ENCODE measurements at regions not wholly inside any gene's neighbourhood (a gene's known extent, or its start where the extent isn't known, plus 50 kb on each side); places are given as distances from the start of the nearest gene placed in this dataset.

GRCh38 chr5:74567411-74567995, 73.0 kb downstream of the ENC1 start:
- no peak overlapping the region for H3K4me3 ChIP-seq (ENCODE audit: low read length in 3 of 3)
- H3K27ac ChIP-seq (ENCODE audit: low read depth in 2 of 2, low read length in 2 of 2), result no peak overlapping the region
- no peak overlapping the region for H3K9ac ChIP-seq (ENCODE audit: low read length in 3 of 3)
- no peak for TF ChIP-seq CTCF (IDR thresholded peaks at IDR 0.05; ENCODE audit: borderline replicate concordance, extremely low read depth, insufficient read depth)
- no peaks in the 10 kb centered on the region for H3K27me3 ChIP-seq (ENCODE audit: control insufficient read depth, insufficient read depth, low read length)
- intact Hi-C loops (cut with DNase I), result no loop called here
- no peaks in the 10 kb centered on the region for H3K9me3 ChIP-seq (ENCODE audit: control insufficient read depth in 2 of 3, insufficient read depth in 1 of 3, low read length in 3 of 3)
- FAIRE-seq (no peak), DNase-seq (peak in 4 of 5 donors; percentile 47 to 90 (median 78))
- no peaks in the 10 kb centered on the region for H3K36me3 ChIP-seq (ENCODE audit: control insufficient read depth in 2 of 3, insufficient read depth in 3 of 3, low read length in 3 of 3)
- peaks cover 0 to 5% (median 2%) of the 10 kb centered on the region in 3 donors for H3K4me1 ChIP-seq (ENCODE audit: control insufficient read depth in 2 of 3, insufficient read depth in 2 of 3, low read depth in 1 of 3, low read length in 3 of 3)

- no peak for FAIRE-seq
- H3K27ac ChIP-seq (ENCODE audit: low read depth in 2 of 2, low read length in 2 of 2), result no peak overlapping the region
Measured at GRCh38 chr5:74562122-74562521, 78.4 kb downstream of the ENC1 start.

GRCh38 chr5:74560245-74560644, 80.3 kb downstream of the ENC1 start:
- H3K9ac ChIP-seq (ENCODE audit: low read length in 3 of 3), result no peak overlapping the region
- intact Hi-C loops (cut with DNase I), result no loop called here
- peaks cover 0 to 5% (median 0%) of the 10 kb centered on the region in 3 donors for H3K4me1 ChIP-seq (ENCODE audit: control insufficient read depth in 2 of 3, insufficient read depth in 2 of 3, low read depth in 1 of 3, low read length in 3 of 3)
- no peak for FAIRE-seq
- H3K4me3 ChIP-seq (ENCODE audit: low read length in 3 of 3), result no peak overlapping the region
- no peaks in the 10 kb centered on the region for H3K9me3 ChIP-seq (ENCODE audit: control insufficient read depth in 2 of 3, insufficient read depth in 1 of 3, low read length in 3 of 3)
- no peak for TF ChIP-seq CTCF (IDR thresholded peaks at IDR 0.05; ENCODE audit: borderline replicate concordance, extremely low read depth, insufficient read depth)
- DNase-seq, result no peak
- H3K27ac ChIP-seq (ENCODE audit: low read depth in 2 of 2, low read length in 2 of 2), result no peak overlapping the region
- H3K36me3 ChIP-seq (ENCODE audit: control insufficient read depth in 2 of 3, insufficient read depth in 3 of 3, low read length in 3 of 3), result no peaks in the 10 kb centered on the region
- no peaks in the 10 kb centered on the region for H3K27me3 ChIP-seq (ENCODE audit: control insufficient read depth, insufficient read depth, low read length)

More at GRCh38 chr5:74562122-74562521, 78.4 kb downstream of the ENC1 start:
- H3K9me3 ChIP-seq (ENCODE audit: control insufficient read depth in 2 of 3, insufficient read depth in 1 of 3, low read length in 3 of 3), result no peaks in the 10 kb centered on the region
- peaks cover 0 to 5% (median 2%) of the 10 kb centered on the region in 3 donors for H3K4me1 ChIP-seq (ENCODE audit: control insufficient read depth in 2 of 3, insufficient read depth in 2 of 3, low read depth in 1 of 3, low read length in 3 of 3)
- H3K36me3 ChIP-seq (ENCODE audit: control insufficient read depth in 2 of 3, insufficient read depth in 3 of 3, low read length in 3 of 3), result no peaks in the 10 kb centered on the region
- H3K9ac ChIP-seq (ENCODE audit: low read length in 3 of 3), result no peak overlapping the region
- no peak overlapping the region for H3K4me3 ChIP-seq (ENCODE audit: low read length in 3 of 3)
- DNase-seq, result no peak
- TF ChIP-seq CTCF (IDR thresholded peaks at IDR 0.05; ENCODE audit: borderline replicate concordance, extremely low read depth, insufficient read depth), result no peak
- intact Hi-C loops (cut with DNase I), result no loop called here
- H3K27me3 ChIP-seq (ENCODE audit: control insufficient read depth, insufficient read depth, low read length), result no peaks in the 10 kb centered on the region

Measured in kidney (tissue), 13 donors.